Spinal cord (tissue), 9 donors: ENCODE measurements at regions not wholly inside any gene's neighbourhood (a gene's known extent, or its start where the extent isn't known, plus 50 kb on each side); places are given as distances from the start of the nearest gene placed in this dataset.
"Not testable (repeated sequence)": the region's sequence is repeated elsewhere in the genome, so short reads cannot be mapped to it uniquely, and the experiment has no call there.

Experiments
- DNase-seq, 6 donors: peaks; one replicate each; pipeline versions ENCODE4 v3.0.0 to v3.0.0-alpha.2; 2013 to 2015; ENCODE audit warnings: low spot score in 6 of 6, low read depth in 4 of 6
- H3K27ac ChIP-seq: one replicate; pipeline ENCODE4 v1.5.1; 2013; ENCODE audit warnings: low read depth, low read length, control low read depth
- H3K27me3 ChIP-seq: one replicate; pipeline ENCODE4 v1.6.1; 2013; ENCODE audit warnings: low read length; ENCODE audit not compliant: control insufficient read depth, insufficient read depth
- H3K36me3 ChIP-seq: one replicate; pipeline ENCODE4 v1.6.1; 2013; ENCODE audit warnings: low read length; ENCODE audit not compliant: control insufficient read depth, insufficient read depth
- H3K4me1 ChIP-seq: one replicate; pipeline ENCODE4 v1.6.1; 2013; ENCODE audit warnings: low read length; ENCODE audit not compliant: control insufficient read depth, insufficient read depth
- H3K4me3 ChIP-seq: one replicate; pipeline ENCODE4 v1.5.1; 2013; ENCODE audit warnings: low read depth, low read length, control low read depth
- H3K9me3 ChIP-seq: one replicate; pipeline ENCODE4 v1.6.1; 2013; ENCODE audit warnings: low read length; ENCODE audit not compliant: control insufficient read depth, insufficient read depth
- WGBS: methylation state at CpG from one replicate; pipeline ENCODE4 v1.1.5; 2013; ENCODE audit warnings: missing lambda C conversion rate; ENCODE audit not compliant: insufficient coverage; 5-methylcytosine and 5-hydroxymethylcytosine counted together
- donor health status: healthy.

DNA sequence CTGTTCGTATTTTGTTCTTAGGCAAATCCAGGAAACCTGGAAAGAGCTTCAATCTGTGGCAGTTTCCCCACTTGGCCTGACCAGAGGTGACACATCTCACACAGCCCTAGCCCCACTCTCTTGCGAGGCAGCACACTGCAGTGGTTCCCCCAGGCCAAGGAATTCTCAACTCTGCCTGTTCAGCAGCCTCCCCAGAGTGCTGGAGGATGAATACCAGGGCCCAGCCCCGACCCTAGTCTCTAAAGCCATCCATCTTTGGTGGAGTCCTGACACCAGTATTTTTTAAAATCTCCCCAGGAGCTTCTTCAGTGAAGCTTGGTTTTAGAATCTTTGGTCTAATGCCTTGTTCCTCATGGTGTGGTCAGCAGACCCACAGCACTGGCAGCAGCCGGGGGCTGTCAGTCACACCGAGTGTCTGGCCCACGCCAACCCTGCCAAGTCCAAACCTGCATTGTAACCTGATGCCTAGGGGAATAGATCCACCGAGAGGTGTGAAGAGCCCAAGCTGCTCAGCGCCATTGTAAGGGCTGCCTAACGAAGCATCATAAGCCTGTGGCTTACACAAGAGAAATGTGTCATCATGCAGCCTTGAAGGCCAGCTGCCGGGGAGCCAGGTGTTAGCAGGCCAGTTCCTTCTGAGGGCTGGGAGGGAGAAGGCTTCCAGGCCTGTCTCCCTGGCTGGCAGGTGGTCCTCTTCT, 428.7 kb upstream of the ID2 start:
- 73% methylated on average over 9 of the region's 10 CpGs for WGBS
- H3K4me3 ChIP-seq: no peak overlapping the region
- peaks cover 8% of the 10 kb centered on the region for H3K4me1 ChIP-seq
- no peak for DNase-seq
- H3K27ac ChIP-seq: no peak overlapping the region
- H3K9me3 ChIP-seq: no peaks in the 10 kb centered on the region
- no peaks in the 10 kb centered on the region for H3K27me3 ChIP-seq
- H3K36me3 ChIP-seq: no peaks in the 10 kb centered on the region

- Histone ChIP-seq H3K4me1 (peaks cover 8% of the 10 kb centered on the region), H3K9me3 (no peaks in the 10 kb centered on the region), H3K36me3 (no peaks in the 10 kb centered on the region), H3K4me3 (no peak overlapping the region), H3K27ac (no peak overlapping the region), H3K27me3 (no peaks in the 10 kb centered on the region)
- WGBS: 92% methylated on average over 2 of the region's 2 CpGs
- DNase-seq: no peak
Measured at GRCh38 chr2:8253781-8254180, 428.1 kb upstream of the ID2 start.

DNA sequence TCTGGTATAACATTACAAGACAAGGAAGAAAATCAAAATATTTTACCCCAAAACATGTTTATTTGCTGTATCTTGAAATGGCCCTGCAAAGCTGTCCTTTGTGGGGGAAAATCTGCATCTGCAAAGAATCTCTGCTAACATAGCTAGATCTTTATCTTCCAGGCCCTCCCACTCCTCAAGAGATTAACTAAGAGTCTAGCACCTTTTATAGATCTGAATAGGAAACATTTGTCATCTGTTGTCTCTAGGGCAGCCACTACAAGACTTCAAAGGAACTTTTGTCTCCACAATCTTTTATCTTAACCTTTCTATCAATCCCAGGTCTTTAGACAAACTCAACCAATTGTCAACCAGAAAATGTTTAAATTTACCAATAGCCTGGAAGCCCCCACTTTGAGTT, 427.6 kb upstream of the ID2 start:
- not testable (repeated sequence) for DNase-seq, H3K36me3 ChIP-seq, H3K27me3 ChIP-seq, H3K9me3 ChIP-seq, H3K4me1 ChIP-seq, H3K4me3 ChIP-seq, H3K27ac ChIP-seq

- H3K36me3 ChIP-seq: no peaks in the 10 kb centered on the region
- no peaks in the 10 kb centered on the region for H3K27me3 ChIP-seq
- 85% methylated on average over 4 of the region's 7 CpGs for whole genome bisulfite sequencing
- DNase-seq: no peak
- H3K4me1 ChIP-seq: peaks cover 2% of the 10 kb centered on the region
- no peak overlapping the region for H3K27ac ChIP-seq
- no peaks in the 10 kb centered on the region for H3K9me3 ChIP-seq
- H3K4me3 ChIP-seq: no peak overlapping the region
Measured at GRCh38 chr2:8254791-8255447, 426.9 kb upstream of the ID2 start.

GRCh38 chr2:8255448-8255800, 426.4 kb upstream of the ID2 start:
- Histone ChIP-seq H3K36me3 (no peaks in the 10 kb centered on the region), H3K4me3 (no peak overlapping the region), H3K27me3 (no peaks in the 10 kb centered on the region), H3K9me3 (no peaks in the 10 kb centered on the region), H3K27ac (no peak overlapping the region), H3K4me1 (peaks cover 2% of the 10 kb centered on the region)
- DNase-seq: no peak
- 100% methylated on average over 1 of the region's 1 CpG for WGBS

- 100% methylated on average over 1 of the region's 6 CpGs for WGBS
- Histone ChIP-seq H3K36me3 (no peaks in the 10 kb centered on the region), H3K4me1 (peaks cover 2% of the 10 kb centered on the region), H3K9me3 (no peaks in the 10 kb centered on the region), H3K4me3 (no peak overlapping the region), H3K27me3 (no peaks in the 10 kb centered on the region), H3K27ac (no peak overlapping the region)
- DNase-seq: no peak
Measured at GRCh38 chr2:8256905-8257304, 425.0 kb upstream of the ID2 start.

DNA sequence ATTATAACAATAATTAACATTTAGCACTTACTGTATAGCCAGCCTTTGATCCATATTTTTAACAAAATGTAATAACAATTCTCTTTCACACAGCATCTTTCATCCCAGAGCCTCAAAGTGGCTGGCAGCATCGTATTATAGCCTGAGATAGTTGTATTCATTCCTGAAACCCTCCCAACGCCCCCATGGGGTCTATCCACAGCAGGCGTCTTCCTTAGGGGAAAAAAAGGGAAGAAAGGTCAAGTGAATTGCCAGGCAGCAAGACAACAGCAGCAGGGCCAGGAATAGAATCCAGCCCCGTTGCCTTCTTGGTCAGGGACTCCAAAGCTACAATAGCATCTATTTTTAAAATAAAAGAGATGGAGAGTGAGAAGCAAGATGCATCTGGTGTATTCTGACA, 424.4 kb upstream of the ID2 start:
- no peaks in the 10 kb centered on the region for H3K9me3 ChIP-seq
- H3K36me3 ChIP-seq: no peaks in the 10 kb centered on the region
- no peak overlapping the region for H3K4me3 ChIP-seq
- peaks cover 2% of the 10 kb centered on the region for H3K4me1 ChIP-seq
- WGBS: no CpG with 5 or more reads among the region's 4 CpGs
- H3K27me3 ChIP-seq: no peaks in the 10 kb centered on the region
- peak in 1 of 6 donors; percentile 21 for DNase-seq
- no peak overlapping the region for H3K27ac ChIP-seq

- WGBS: 92% methylated on average over 2 of the region's 4 CpGs
Measured at GRCh38 chr2:8258406-8258805, 423.4 kb upstream of the ID2 start.

DNA sequence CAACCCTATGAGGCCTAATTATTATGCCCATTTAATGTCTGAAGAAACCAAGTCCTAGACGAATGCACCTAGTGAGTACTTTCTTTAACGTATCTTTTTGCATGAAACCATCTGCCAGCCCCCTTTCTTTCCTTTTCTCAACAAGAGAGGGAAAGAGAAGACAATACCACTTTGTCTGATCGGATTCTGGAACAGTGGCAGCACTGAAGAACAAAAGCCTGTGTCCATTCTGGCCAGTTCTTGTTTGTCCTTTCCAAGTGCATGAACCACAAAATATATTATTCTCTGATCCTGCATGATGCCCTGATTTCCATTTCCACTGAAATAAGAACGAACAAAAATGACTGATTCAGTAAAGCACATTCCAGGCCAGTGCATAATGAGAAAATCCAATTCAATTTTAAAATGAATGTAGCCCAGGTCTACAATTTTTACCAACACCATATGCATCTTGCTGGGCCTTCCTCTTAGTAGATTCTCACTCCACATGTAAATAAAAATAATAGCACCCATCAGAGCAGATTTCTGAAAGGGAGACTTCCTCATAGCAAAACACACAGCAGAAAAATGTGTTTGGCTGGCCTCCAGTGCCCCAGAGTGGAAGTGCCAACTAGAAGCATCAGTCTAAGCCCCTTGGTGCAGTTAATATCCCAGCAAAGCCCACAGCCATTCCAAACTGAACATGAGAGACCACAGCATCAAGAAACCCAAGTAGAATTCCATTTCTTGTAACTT, 422.6 kb upstream of the ID2 start:
- no peaks in the 10 kb centered on the region for H3K9me3 ChIP-seq
- H3K27me3 ChIP-seq: no peaks in the 10 kb centered on the region
- no peak overlapping the region for H3K4me3 ChIP-seq
- no peaks in the 10 kb centered on the region for H3K36me3 ChIP-seq
- no peak overlapping the region for H3K27ac ChIP-seq
- peak in 2 of 6 donors; percentile 54 to 66 for DNase-seq
- H3K4me1 ChIP-seq: no peaks in the 10 kb centered on the region
- 32% methylated on average over 2 of the region's 4 CpGs for whole genome bisulfite sequencing

More at GRCh38 chr2:8258406-8258805, 423.4 kb upstream of the ID2 start:
- H3K36me3 ChIP-seq: no peaks in the 10 kb centered on the region
- H3K9me3 ChIP-seq: no peaks in the 10 kb centered on the region
- H3K4me3 ChIP-seq: no peak overlapping the region
- no peak overlapping the region for H3K27ac ChIP-seq
- H3K4me1 ChIP-seq: peaks cover under 1% of the 10 kb centered on the region
- no peak for DNase-seq
- no peaks in the 10 kb centered on the region for H3K27me3 ChIP-seq

DNA sequence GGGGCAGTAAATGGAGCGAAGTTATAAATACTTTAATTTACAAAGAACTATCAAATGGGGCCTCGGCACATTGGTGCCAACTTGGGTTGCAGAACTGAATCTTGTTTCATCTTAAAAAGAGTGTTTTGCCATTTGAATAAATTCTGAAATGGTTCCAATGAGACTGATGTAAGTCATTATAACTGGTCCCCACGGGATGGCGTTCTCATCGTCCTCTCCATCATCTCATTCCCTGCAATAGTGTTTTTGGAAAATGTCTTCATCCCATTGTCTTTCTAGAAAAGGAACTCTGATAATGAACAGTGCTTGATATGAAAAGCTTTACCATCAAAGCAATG, 422.0 kb upstream of the ID2 start:
- no peak overlapping the region for H3K4me3 ChIP-seq
- no peak overlapping the region for H3K27ac ChIP-seq
- no peaks in the 10 kb centered on the region for H3K4me1 ChIP-seq
- no peaks in the 10 kb centered on the region for H3K27me3 ChIP-seq
- WGBS: 67% methylated on average over 1 of the region's 5 CpGs
- H3K9me3 ChIP-seq: no peaks in the 10 kb centered on the region
- no peak for DNase-seq
- H3K36me3 ChIP-seq: no peaks in the 10 kb centered on the region
